Neuronal stem cell (in vitro differentiated cells): ENCODE measurements at regions not wholly inside any gene's neighbourhood (a gene's known extent, or its start where the extent isn't known, plus 50 kb on each side); places are given as distances from the start of the nearest gene placed in this dataset.

Source experiments
- DNase-seq: peaks from one replicate; pipeline ENCODE4 v3.0.0-alpha.2; 2013; ENCODE audit warnings: low spot score
- H2AFZ ChIP-seq: one replicate; pipeline ENCODE4 v1.6.1; 2013; ENCODE audit warnings: mild to moderate bottlenecking, low read length, inconsistent platforms
- H2AK5ac ChIP-seq: 2 replicates; pipeline ENCODE4 v1.6.1; 2013; ENCODE audit warnings: low read depth, mild to moderate bottlenecking, inconsistent platforms, low read length, moderate library complexity, mixed read lengths
- H2BK120ac ChIP-seq: 2 replicates; pipeline ENCODE4 v1.6.1; 2013; ENCODE audit warnings: low read depth, mild to moderate bottlenecking, inconsistent platforms, low read length, moderate library complexity, mixed read lengths
- H2BK12ac ChIP-seq: one replicate; pipeline ENCODE4 v1.6.1; 2013; ENCODE audit warnings: low read length, inconsistent platforms
- H2BK15ac ChIP-seq: 2 replicates; pipeline ENCODE4 v1.6.1; 2013; ENCODE audit warnings: mild to moderate bottlenecking, low read length, inconsistent platforms, mixed read lengths
- H2BK5ac ChIP-seq: one replicate; pipeline ENCODE4 v1.6.1; 2013; ENCODE audit warnings: inconsistent platforms, mild to moderate bottlenecking, low read length, moderate library complexity
- H3K14ac ChIP-seq: one replicate; pipeline ENCODE4 v1.6.1; 2013; ENCODE audit warnings: low read length, inconsistent platforms
- H3K18ac ChIP-seq: 2 replicates; pipeline ENCODE4 v1.6.1; 2013; ENCODE audit warnings: low read length, inconsistent platforms
- H3K23ac ChIP-seq: 2 replicates; pipeline ENCODE4 v1.6.1; 2013; ENCODE audit warnings: low read depth, mild to moderate bottlenecking, mixed read lengths, low read length, inconsistent platforms; ENCODE audit not compliant: poor library complexity
- H3K27ac ChIP-seq: replicated peaks from 3 replicates; pipeline ENCODE4 v1.5.1; 2013; ENCODE audit warnings: low read length, inconsistent platforms
- H3K27me3 ChIP-seq, 3 experiments: 2 replicates each; pipeline ENCODE4 v1.6.1; 2013; ENCODE audit warnings: low read length in 3 of 3, mild to moderate bottlenecking in 2 of 3, inconsistent platforms in 1 of 3, low read depth in 1 of 3, mixed read lengths in 1 of 3, moderate library complexity in 1 of 3; ENCODE audit not compliant: control insufficient read depth in 3 of 3, insufficient read depth in 3 of 3
- H3K36me3 ChIP-seq, 2 donors: replicated peaks in 1 of 2; 2 replicates each; pipeline ENCODE4 v1.6.1; 2013; ENCODE audit warnings: low read length in 2 of 2; ENCODE audit not compliant: control insufficient read depth in 2 of 2, insufficient read depth in 2 of 2
- H3K4ac ChIP-seq: 2 replicates; pipeline ENCODE4 v1.6.1; 2013; ENCODE audit warnings: inconsistent platforms, mild to moderate bottlenecking, low read length, moderate library complexity
- H3K4me1 ChIP-seq, 2 donors: 1 replicate in 1 of 2; 2 replicates in 1 of 2; pipeline ENCODE4 v1.6.1; 2013; ENCODE audit warnings: low read length in 2 of 2, low read depth in 1 of 2; ENCODE audit not compliant: control insufficient read depth in 2 of 2, insufficient read depth in 1 of 2
- H3K4me2 ChIP-seq: one replicate; pipeline ENCODE4 v1.6.1; 2013; ENCODE audit warnings: mild to moderate bottlenecking, low read length, inconsistent platforms; ENCODE audit not compliant: insufficient read depth, poor library complexity, severe bottlenecking
- H3K4me3 ChIP-seq, 2 donors: 2 replicates each; pipeline ENCODE4 v1.5.1; 2013; ENCODE audit warnings: low read length in 2 of 2, mild to moderate bottlenecking in 2 of 2, inconsistent platforms in 1 of 2, moderate library complexity in 1 of 2
- H3K79me1 ChIP-seq: one replicate; pipeline ENCODE4 v1.6.1; 2013; ENCODE audit warnings: low read depth, mild to moderate bottlenecking, inconsistent platforms, low read length, moderate library complexity
- H3K9ac ChIP-seq: one replicate; pipeline ENCODE4 v1.6.1; 2013; ENCODE audit warnings: mild to moderate bottlenecking, low read depth, low read length, inconsistent platforms; ENCODE audit not compliant: poor library complexity
- H3K9me3 ChIP-seq, 2 donors: replicated peaks in 1 of 2; 2 replicates each; pipeline versions ENCODE3 to v1.6.1; 2013; ENCODE audit warnings: low read length in 2 of 2, mild to moderate bottlenecking in 2 of 2, inconsistent platforms in 1 of 2, low read depth in 1 of 2, mixed read lengths in 1 of 2, moderate library complexity in 1 of 2; ENCODE audit not compliant: control insufficient read depth in 2 of 2, insufficient read depth in 1 of 2
- H4K8ac ChIP-seq: one replicate; pipeline ENCODE4 v1.6.1; 2013; ENCODE audit warnings: low read depth, mild to moderate bottlenecking, inconsistent platforms, low read length, moderate library complexity
- H4K91ac ChIP-seq: one replicate; pipeline ENCODE4 v1.6.1; 2013; ENCODE audit warnings: low read length, low read depth, mild to moderate bottlenecking, inconsistent platforms; ENCODE audit not compliant: poor library complexity
- WGBS, 2 donors: extraction: QIAGEN DNeasy Blood & Tissue Kit; methylation state at CpG; one replicate each; pipeline ENCODE4 v1.1.7; 2013; ENCODE audit warnings: missing lambda C conversion rate in 2 of 2, mixed read lengths in 1 of 2; ENCODE audit not compliant: insufficient read length in 2 of 2, insufficient replicate concordance in 1 of 2; ENCODE audit errors: extremely low coverage in 2 of 2; 5-methylcytosine and 5-hydroxymethylcytosine counted together

- H3K9ac ChIP-seq = no peak overlapping the region
- peaks cover 0 to 4% of the 10 kb centered on the region in 2 donors for H3K9me3 ChIP-seq
- no peak overlapping the region for H2BK12ac ChIP-seq
- no peak overlapping the region for H3K23ac ChIP-seq
- H3K36me3 ChIP-seq = peaks cover 5 to 29% of the 10 kb centered on the region in 2 donors
- H3K79me1 ChIP-seq = no peaks in the 10 kb centered on the region
- H3K18ac ChIP-seq = peak overlapping the region; percentile 38
- no peak overlapping the region for H3K4me2 ChIP-seq
- no peaks in the 10 kb centered on the region for H3K27me3 ChIP-seq
- H2AK5ac ChIP-seq = no peak overlapping the region
- H3K4me1 ChIP-seq = no peaks in the 10 kb centered on the region
- H4K91ac ChIP-seq = no peak overlapping the region
- no peak overlapping the region for H3K4ac ChIP-seq
- peak overlapping the region; percentile 89 for H3K14ac ChIP-seq
- H4K8ac ChIP-seq = no peak overlapping the region
- no peak overlapping the region for H2BK5ac ChIP-seq
- H3K4me3 ChIP-seq = no peak overlapping the region
- no CpG with 5 or more reads among the region's 6 CpGs for WGBS, 2 donors
- H2AFZ ChIP-seq = no peak overlapping the region
- no peak for DNase-seq
- no peak overlapping the region for H2BK120ac ChIP-seq
- H2BK15ac ChIP-seq = no peak overlapping the region
- no peak overlapping the region for H3K27ac ChIP-seq
Observed at GRCh38 chr4:123060039-123060770, 137.8 kb upstream of the NUDT6 start.

GRCh38 chr4:123064390-123064789, 142.0 kb upstream of the NUDT6 start:
- no peak for DNase-seq
- Histone ChIP-seq H3K27ac (no peak overlapping the region), H2BK12ac (no peak overlapping the region), H4K91ac (no peak overlapping the region), H3K4me3 (no peak overlapping the region), H4K8ac (no peak overlapping the region), H2BK15ac (no peak overlapping the region), H3K27me3 (no peaks in the 10 kb centered on the region), H2AK5ac (no peak overlapping the region), H3K14ac (no peak overlapping the region), H3K4ac (no peak overlapping the region), H3K9ac (no peak overlapping the region), H3K79me1 (no peaks in the 10 kb centered on the region), H3K23ac (no peak overlapping the region), H3K4me2 (no peak overlapping the region), H3K36me3 (peaks cover 3 to 14% of the 10 kb centered on the region in 2 donors), H3K9me3 (peaks cover 0 to 4% of the 10 kb centered on the region in 2 donors), H2AFZ (no peak overlapping the region), H2BK5ac (no peak overlapping the region), H3K4me1 (no peaks in the 10 kb centered on the region), H2BK120ac (no peak overlapping the region), H3K18ac (no peak overlapping the region)
- WGBS, 2 donors = no CpG with 5 or more reads among the region's 1 CpG

DNA sequence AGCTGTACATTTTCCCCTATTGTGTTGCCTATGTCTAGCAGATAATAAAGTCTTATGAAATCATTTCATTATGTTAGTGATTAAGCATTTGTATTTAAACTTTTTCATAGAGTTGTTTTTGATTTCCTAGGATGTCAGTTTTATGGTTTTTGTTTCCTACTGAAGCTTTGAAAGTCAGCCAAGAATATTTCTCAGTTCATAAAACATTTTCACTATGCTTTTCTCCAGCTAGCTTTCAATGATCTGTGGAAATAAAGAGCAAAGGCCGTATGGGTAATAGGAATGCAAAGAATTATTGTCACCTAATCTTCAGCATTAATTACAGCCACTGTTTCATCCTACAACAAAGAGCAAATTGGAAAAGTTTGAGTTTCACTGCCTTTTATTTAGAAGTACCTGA, 145.7 kb upstream of the NUDT6 start:
- Histone ChIP-seq H3K14ac (no peak overlapping the region), H3K9me3 (no peaks in the 10 kb centered on the region), H3K36me3 (no peaks in the 10 kb centered on the region), H3K9ac (no peak overlapping the region), H2AK5ac (no peak overlapping the region), H2BK120ac (no peak overlapping the region), H2BK12ac (no peak overlapping the region), H3K18ac (no peak overlapping the region), H3K4me3 (no peak overlapping the region), H3K23ac (no peak overlapping the region), H4K91ac (no peak overlapping the region), H3K79me1 (no peaks in the 10 kb centered on the region), H3K27ac (no peak overlapping the region), H3K4me2 (no peak overlapping the region), H2AFZ (no peak overlapping the region), H2BK15ac (no peak overlapping the region), H3K4me1 (no peaks in the 10 kb centered on the region), H3K4ac (no peak overlapping the region), H4K8ac (no peak overlapping the region), H3K27me3 (no peaks in the 10 kb centered on the region), H2BK5ac (no peak overlapping the region)
- no CpG with 5 or more reads among the region's 1 CpG for whole genome bisulfite sequencing, 2 donors
- DNase-seq = no peak

- no peak overlapping the region for H2BK120ac ChIP-seq
- H2BK12ac ChIP-seq = no peak overlapping the region
- H3K79me1 ChIP-seq = no peaks in the 10 kb centered on the region
- H2BK5ac ChIP-seq = no peak overlapping the region
- H3K36me3 ChIP-seq = no peaks in the 10 kb centered on the region
- no peak overlapping the region for H2AFZ ChIP-seq
- no peaks in the 10 kb centered on the region for H3K27me3 ChIP-seq
- no peak overlapping the region for H4K91ac ChIP-seq
- H2AK5ac ChIP-seq = no peak overlapping the region
- H3K4ac ChIP-seq = no peak overlapping the region
- H4K8ac ChIP-seq = no peak overlapping the region
- H3K18ac ChIP-seq = no peak overlapping the region
- H3K9me3 ChIP-seq = no peaks in the 10 kb centered on the region
- H3K4me1 ChIP-seq = no peaks in the 10 kb centered on the region
- WGBS, 2 donors = no CpG with 5 or more reads among the region's 1 CpG
- no peak overlapping the region for H2BK15ac ChIP-seq
- H3K14ac ChIP-seq = no peak overlapping the region
- H3K23ac ChIP-seq = no peak overlapping the region
- no peak overlapping the region for H3K27ac ChIP-seq
- H3K9ac ChIP-seq = no peak overlapping the region
- H3K4me3 ChIP-seq = no peak overlapping the region
- DNase-seq = no peak
- H3K4me2 ChIP-seq = no peak overlapping the region
Observed at GRCh38 chr4:123072060-123072459, 149.7 kb upstream of the NUDT6 start.
